ENCODE measurements at regions not wholly inside any gene's neighbourhood (a gene's known extent, or its start where the extent isn't known, plus 50 kb on each side); places are given as distances from the start of the nearest gene placed in this dataset.

GRCh38 chr1:235049217-235049616 is 79.4 kb downstream of the TOMM20 start:
- no peak for TF ChIP-seq EZH2 (IDR thresholded peaks at IDR 0.05; ENCODE audit: borderline replicate concordance, low read depth, low read length, poor library complexity, severe bottlenecking)
- TF ChIP-seq, protein P1, sequence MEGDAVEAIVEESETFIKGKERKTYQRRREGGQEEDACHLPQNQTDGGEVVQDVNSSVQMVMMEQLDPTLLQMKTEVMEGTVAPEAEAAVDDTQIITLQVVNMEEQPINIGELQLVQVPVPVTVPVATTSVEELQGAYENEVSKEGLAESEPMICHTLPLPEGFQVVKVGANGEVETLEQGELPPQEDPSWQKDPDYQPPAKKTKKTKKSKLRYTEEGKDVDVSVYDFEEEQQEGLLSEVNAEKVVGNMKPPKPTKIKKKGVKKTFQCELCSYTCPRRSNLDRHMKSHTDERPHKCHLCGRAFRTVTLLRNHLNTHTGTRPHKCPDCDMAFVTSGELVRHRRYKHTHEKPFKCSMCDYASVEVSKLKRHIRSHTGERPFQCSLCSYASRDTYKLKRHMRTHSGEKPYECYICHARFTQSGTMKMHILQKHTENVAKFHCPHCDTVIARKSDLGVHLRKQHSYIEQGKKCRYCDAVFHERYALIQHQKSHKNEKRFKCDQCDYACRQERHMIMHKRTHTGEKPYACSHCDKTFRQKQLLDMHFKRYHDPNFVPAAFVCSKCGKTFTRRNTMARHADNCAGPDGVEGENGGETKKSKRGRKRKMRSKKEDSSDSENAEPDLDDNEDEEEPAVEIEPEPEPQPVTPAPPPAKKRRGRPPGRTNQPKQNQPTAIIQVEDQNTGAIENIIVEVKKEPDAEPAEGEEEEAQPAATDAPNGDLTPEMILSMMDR (conservative IDR thresholded peaks at IDR 0.05; ENCODE audit: low read depth, low read length), result no peak
- CTCF ChIA-PET, result no interaction called here
- H3K36me3 ChIP-seq (ENCODE audit: insufficient read depth, low read length, poor library complexity, severe bottlenecking), result no peaks in the 10 kb centered on the region
- H3K9me3 ChIP-seq (ENCODE audit: low read depth, low read length, poor library complexity, severe bottlenecking), result no peaks in the 10 kb centered on the region
- intact Hi-C loops (cut with micrococcal nuclease; ENCODE audit: unreplicated experiment), result no loop called here
- H3K27me3 ChIP-seq (replicated peaks; ENCODE audit: insufficient read depth, low read depth, low read length, poor library complexity), result no peaks in the 10 kb centered on the region
- POLR2A ChIA-PET (ENCODE audit: low non-redundant PET), result no interaction called here
- no peak overlapping the region for H3K27ac ChIP-seq (ENCODE audit: low read depth, low read length, poor library complexity, severe bottlenecking)
- H3K4me3 ChIP-seq (ENCODE audit: low read depth, low read length, poor library complexity, severe bottlenecking), result no peak overlapping the region
- H3K4me1 ChIP-seq (ENCODE audit: insufficient read depth, low read length, poor library complexity, severe bottlenecking), result no peaks in the 10 kb centered on the region
- no TSS peak for BruUV-seq (replicated peaks)
- no peak for DNase-seq (ENCODE audit: low spot score)

GRCh38 chr1:235047331-235047871 is 81.2 kb downstream of the TOMM20 start:
- Histone ChIP-seq H3K27me3 (replicated peaks; ENCODE audit: insufficient read depth, low read depth, low read length, poor library complexity) (no peaks in the 10 kb centered on the region), H3K9me3 (ENCODE audit: low read depth, low read length, poor library complexity, severe bottlenecking) (no peaks in the 10 kb centered on the region), H3K27ac (ENCODE audit: low read depth, low read length, poor library complexity, severe bottlenecking) (no peak overlapping the region), H3K36me3 (ENCODE audit: insufficient read depth, low read length, poor library complexity, severe bottlenecking) (no peaks in the 10 kb centered on the region), H3K4me1 (ENCODE audit: insufficient read depth, low read length, poor library complexity, severe bottlenecking) (no peaks in the 10 kb centered on the region), H3K4me3 (ENCODE audit: low read depth, low read length, poor library complexity, severe bottlenecking) (no peak overlapping the region)
- DNase-seq (ENCODE audit: low spot score), result no peak
- intact Hi-C loops (cut with micrococcal nuclease; ENCODE audit: unreplicated experiment), result no loop called here
- no TSS peak for BruUV-seq (replicated peaks)
- POLR2A ChIA-PET (ENCODE audit: low non-redundant PET), result no interaction called here
- TF ChIP-seq EZH2 (IDR thresholded peaks at IDR 0.05; ENCODE audit: borderline replicate concordance, low read depth, low read length, poor library complexity, severe bottlenecking), result no peak
- TF ChIP-seq, protein P1 (conservative IDR thresholded peaks at IDR 0.05; ENCODE audit: low read depth, low read length), result no peak
- CTCF ChIA-PET, result interaction anchor here (0.6 kb wide), 1 partner anchor 10 kb away, joined by 5 read pairs; no protein-coding TSS in a partner anchor

GRCh38 chr1:235045921-235046601 is 82.6 kb downstream of the TOMM20 start:
- no peak overlapping the region for H3K4me3 ChIP-seq (ENCODE audit: low read depth, low read length, poor library complexity, severe bottlenecking)
- no peaks in the 10 kb centered on the region for H3K4me1 ChIP-seq (ENCODE audit: insufficient read depth, low read length, poor library complexity, severe bottlenecking)
- no peak overlapping the region for H3K27ac ChIP-seq (ENCODE audit: low read depth, low read length, poor library complexity, severe bottlenecking)
- H3K9me3 ChIP-seq (ENCODE audit: low read depth, low read length, poor library complexity, severe bottlenecking), result no peaks in the 10 kb centered on the region
- ChIA-PET CTCF (no interaction called here), POLR2A (ENCODE audit: low non-redundant PET) (no interaction called here)
- no peaks in the 10 kb centered on the region for H3K27me3 ChIP-seq (replicated peaks; ENCODE audit: insufficient read depth, low read depth, low read length, poor library complexity)
- H3K36me3 ChIP-seq (ENCODE audit: insufficient read depth, low read length, poor library complexity, severe bottlenecking), result no peaks in the 10 kb centered on the region
- TF ChIP-seq, protein P1 (conservative IDR thresholded peaks at IDR 0.05; ENCODE audit: low read depth, low read length), result no peak
- TF ChIP-seq EZH2 (IDR thresholded peaks at IDR 0.05; ENCODE audit: borderline replicate concordance, low read depth, low read length, poor library complexity, severe bottlenecking), result no peak
- no TSS peak for BruUV-seq (replicated peaks)
- intact Hi-C loops (cut with micrococcal nuclease; ENCODE audit: unreplicated experiment), result no loop called here
- no peak for DNase-seq (ENCODE audit: low spot score)
